Right renal cortex interstitium (tissue), 3 donors: ENCODE measurements at regions not wholly inside any gene's neighbourhood (a gene's known extent, or its start where the extent isn't known, plus 50 kb on each side); places are given as distances from the start of the nearest gene placed in this dataset.

ENCODE experiments used
- DNase-seq, 3 donors: peaks; one replicate each; pipeline ENCODE4 v3.0.0-alpha.2; 2013; ENCODE audit warnings: low read depth in 3 of 3, low spot score in 2 of 3

DNA sequence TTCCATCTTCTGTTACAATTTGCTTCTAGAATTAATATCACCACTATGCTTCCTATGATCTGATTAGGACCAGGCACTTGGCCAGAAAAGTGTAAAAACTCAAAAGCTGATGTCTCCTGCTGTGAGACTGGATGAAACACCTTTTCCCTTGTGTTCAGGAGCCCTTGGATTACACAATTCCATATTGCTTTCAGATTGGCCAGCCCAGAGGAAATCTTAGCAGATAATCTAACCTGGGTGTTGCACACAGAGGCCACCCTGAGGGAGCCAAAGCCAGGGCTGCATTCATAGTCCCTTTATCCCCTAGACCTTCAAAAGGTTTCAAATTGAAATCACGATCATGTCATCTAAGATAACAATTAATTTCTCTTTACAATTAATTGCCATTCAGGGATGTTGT is 94.1 kb upstream of the SELENOP start:
- DNase-seq, result no peak

DNA sequence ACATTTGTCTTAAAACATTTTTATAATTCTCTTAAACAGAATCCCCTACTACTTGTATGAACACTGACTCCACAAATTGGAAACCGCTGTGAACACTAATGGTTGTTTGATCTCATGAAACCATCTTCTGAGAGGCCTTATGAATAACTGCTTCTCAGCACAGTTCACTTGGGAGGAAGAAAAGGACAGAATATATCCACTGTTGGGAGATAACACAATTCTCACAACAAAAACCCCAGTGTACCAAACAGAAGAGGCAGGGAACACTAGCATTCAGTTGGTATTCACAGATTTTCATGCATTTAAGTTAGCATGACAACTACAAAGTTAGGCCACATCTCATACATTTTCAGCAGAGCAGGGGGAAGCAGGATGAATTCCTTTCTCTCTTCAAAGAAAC is 89.0 kb upstream of the SELENOP start:
- no peak for DNase-seq

DNA sequence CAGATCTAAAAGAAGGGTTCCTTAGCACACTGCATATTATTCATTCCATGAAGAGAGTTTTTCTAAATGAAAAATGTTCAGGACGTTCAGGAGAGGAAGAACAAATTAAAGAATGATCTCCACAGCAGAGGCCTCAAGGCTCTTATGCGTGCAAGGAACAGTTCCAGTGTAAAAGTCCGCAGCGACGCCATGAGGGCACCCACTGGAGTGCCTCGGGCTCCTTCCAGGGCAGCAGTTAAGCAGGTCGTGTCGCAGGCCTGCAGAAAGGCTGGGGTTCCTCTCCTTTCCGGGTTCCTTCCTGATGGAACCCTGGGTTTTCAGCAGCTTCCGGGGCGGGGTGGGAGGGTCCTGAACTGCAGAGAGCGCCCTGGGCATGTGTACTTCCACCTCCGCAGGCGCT is 87.1 kb upstream of the SELENOP start:
- no peak for DNase-seq

GRCh38 chr5:42896523-42896922 is 84.8 kb upstream of the SELENOP start:
- no peak for DNase-seq

DNA sequence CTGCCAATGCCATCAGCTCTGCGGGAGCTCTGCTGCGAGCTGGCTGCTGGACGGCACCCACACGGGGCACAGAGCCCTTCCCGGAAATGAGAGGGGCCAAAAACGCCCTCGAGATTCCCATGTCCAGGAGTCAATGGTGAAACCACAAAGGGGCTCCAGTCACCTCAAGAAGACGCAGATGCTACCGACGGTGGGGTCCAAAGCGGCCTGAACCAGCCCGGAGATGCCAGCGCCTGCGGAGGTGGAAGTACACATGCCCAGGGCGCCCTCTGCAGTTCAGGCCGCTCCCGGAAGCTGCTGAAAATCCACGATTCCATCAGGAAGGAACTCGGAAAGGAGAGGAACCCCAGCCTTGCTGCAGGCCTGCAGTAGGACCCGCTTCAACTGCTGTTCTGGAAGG is 82.4 kb upstream of the SELENOP start:
- DNase-seq, result no peak

DNA sequence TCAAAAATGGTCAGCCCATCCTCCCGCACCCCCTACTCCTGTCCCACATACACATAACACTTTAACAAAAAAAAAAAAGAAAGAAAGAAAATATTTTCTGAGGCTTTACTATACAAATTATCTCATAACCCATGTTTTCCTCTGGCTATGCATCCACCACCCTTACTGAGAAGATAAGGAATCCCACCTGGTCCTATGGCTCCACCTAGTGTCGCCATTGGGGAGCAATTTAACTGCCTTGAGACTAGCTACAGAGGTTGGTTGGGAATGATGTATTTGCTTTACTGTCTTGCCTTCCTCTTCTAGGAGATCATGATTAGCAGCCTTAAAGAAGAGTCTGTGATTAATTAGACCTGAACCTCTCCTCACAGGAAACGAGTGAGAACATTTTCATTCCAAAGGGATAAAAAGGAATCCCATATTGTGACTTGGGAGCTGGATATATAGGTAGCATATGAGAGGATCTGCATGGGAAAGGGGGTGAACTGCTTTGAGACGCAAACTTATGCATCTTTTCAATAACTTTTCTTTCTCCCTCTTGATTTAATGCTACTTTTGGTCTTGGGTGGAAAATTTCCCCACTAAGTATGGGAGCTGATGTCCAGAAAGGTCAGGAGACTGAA is 77.7 kb upstream of the SELENOP start:
- peak in 2 of 3 donors; percentile 50 to 62 for DNase-seq

GRCh38 chr5:42888771-42889170 is 77.1 kb upstream of the SELENOP start:
- no peak for DNase-seq

- no peak for DNase-seq
Measured at GRCh38 chr5:42887575-42887974, 75.9 kb upstream of the SELENOP start.

DNA sequence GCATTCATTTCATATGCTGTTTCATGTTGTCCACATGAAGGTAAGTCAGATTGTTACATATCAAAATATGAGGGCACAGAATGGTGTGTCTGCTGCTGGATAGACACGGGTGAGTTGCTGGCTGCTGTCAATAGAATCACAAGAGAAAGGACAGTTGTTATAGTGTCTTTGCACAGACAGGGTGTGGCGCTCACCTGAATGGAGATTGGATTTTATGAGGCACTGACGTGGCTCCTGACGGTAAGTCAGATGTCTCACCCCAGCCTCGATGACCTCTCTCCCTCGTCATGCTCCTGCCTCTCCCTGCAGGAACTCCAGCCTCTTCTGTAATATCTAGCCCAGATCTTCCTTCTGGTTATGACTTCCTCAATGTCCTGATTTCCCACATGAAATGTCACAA is 75.4 kb upstream of the SELENOP start:
- DNase-seq, result no peak

DNA sequence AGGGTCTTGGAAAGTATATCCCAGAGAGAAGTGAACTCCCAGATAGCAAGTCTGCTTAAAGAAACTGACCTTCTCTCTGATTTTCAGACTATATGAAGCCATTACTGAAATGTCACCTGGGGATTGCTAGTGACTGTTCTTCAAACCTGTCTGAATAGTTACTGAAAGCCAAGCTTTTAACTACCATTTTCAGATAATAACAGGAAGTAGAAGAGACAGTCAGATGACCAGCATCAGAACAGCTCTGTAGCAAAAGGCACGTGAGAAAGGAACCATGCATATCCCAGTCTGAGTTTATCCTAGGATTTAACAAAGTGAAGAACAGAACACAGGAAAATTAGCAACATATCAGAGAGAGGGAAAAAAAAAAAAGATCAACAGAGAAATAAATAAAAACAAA is 74.9 kb upstream of the SELENOP start:
- DNase-seq, result no peak

- DNase-seq, result no peak
Measured at GRCh38 chr5:42884326-42884725, 72.6 kb upstream of the SELENOP start.

- DNase-seq, result no peak
Measured at GRCh38 chr5:42881416-42882117, 69.9 kb upstream of the SELENOP start.

DNA sequence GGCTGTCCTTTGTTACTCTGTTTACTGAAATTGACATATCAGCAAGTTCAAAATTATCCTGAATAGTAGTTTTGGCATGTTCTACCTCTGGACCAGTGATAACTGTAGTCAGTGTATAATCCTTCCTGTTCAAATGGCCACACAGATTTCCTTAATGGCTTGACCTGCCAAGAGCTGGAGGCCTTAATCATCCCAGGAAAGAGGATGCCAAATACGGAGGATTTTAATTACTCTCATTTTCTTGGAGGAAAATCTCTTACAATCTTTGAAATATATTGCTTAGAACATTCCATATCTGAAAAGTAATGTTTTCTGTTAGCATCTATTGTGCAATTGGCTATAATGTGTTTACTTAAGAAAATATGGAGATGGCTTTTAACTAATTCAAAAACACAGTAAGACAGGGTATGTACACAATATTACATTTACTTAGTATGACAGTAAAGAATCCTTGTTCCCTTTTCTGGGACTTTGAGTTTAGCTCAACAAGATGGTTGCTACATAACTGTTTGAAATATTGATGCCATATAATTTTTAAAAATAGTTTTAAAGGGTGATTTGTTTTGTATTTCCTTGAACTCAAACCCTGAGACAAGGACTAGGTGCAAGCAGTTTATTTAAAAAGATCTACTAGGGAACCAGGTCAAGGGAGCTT is 68.9 kb upstream of the SELENOP start:
- no peak for DNase-seq

- no peak for DNase-seq
Measured at GRCh38 chr5:42879291-42879690, 67.6 kb upstream of the SELENOP start.

DNA sequence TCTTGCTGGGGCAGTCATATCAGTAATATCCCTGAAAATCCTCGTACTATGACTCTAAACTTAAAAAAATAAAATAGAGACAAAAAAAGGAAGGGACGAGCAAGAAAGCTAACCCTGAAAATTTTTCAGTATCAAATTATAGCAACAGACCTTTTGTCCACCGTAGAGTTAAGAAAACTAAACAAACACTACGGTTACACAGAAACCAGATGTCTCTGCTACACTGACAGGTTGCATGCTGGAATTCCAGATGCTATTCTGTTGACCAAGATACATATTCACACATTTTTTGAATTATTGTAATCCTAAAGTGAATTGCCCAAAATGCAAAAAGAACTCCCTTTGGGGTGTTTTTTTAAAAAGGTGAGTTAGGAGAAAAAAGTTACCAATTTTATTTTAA is 66.9 kb upstream of the SELENOP start:
- no peak for DNase-seq

DNA sequence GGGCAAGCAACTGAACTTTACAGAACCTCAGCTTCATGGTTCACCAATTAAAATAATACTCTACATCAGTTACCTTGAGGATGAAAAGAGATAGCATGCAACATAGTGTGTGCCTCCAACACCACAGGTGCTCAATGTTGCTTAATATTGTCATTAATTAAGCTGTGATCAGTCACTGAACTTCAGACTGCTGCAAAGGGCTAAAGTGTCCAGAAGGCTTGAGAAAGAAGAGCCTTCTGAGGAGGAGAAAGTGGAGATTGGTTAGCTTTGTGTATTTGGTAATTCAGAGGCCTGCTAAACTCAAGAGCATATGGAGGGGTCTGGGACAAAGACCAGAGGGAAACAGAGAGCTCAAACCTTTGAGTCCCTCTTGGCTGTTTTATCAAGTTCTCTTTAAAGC is 66.3 kb upstream of the SELENOP start:
- no peak for DNase-seq

GRCh38 chr5:42877431-42877830 is 65.7 kb upstream of the SELENOP start:
- no peak for DNase-seq

- DNase-seq, result peak in 1 of 3 donors; percentile 15
Measured at GRCh38 chr5:42876375-42876844, 64.7 kb upstream of the SELENOP start.

DNA sequence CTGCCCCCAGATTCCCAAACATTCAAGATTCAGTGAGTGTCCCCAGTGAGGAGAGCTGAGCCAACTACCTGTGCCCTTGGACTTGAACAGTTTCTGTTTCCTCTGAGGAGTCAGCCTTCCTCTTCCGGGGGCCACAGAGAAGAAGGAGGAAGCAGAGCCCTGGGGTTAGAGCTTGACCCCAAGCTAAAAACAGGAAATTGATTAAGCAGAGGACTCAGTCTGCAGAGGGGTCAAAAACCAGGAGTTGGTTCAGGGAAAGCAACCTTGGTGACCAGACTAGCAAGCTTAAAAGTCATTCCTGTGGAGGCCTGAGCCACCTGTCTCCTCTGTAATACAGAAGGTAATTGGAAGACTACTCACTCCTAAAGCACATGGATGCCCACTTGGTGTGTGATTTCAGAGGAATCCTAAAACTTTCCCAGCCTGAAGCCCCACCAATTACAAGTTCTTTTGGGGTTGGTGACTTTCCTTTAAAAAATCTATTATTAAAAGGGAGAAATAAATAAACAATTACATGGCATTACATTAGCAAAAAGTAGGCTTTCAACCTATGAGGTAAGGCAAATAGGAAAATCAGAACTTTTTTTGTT is 64.2 kb upstream of the SELENOP start:
- DNase-seq, result no peak

- DNase-seq, result no peak
Measured at GRCh38 chr5:42875211-42875610, 63.5 kb upstream of the SELENOP start.

GRCh38 chr5:42874621-42875198 is 63.0 kb upstream of the SELENOP start:
- no peak for DNase-seq
